ENCODE measurements at regions not wholly inside any gene's neighbourhood (a gene's known extent, or its start where the extent isn't known, plus 50 kb on each side); places are given as distances from the start of the nearest gene placed in this dataset.

GRCh38 chr15:92714477-92715401 lies 59.2 kb upstream of the FAM174B start:
- 0 out of 2 replicates have a peak, but pooled peaks cover 3% of the 10 kb centered on the region for H3K4me1 ChIP-seq (ENCODE audit: control insufficient read depth, insufficient read depth, low read length)
- no TSS peak for BruUV-seq (replicated peaks)
- peaks cover 0 to 3% of the 10 kb centered on the region in 2 experiments; a peak in 1 of 4 replicates for H3K27me3 ChIP-seq (replicated peaks in 1 of 2; ENCODE audit: control insufficient read depth in 2 of 2, insufficient read depth in 2 of 2, low read length in 1 of 2)
- WGBS (ENCODE audit: insufficient coverage, insufficient replicate concordance, low lambda C conversion rate, missing lambda C conversion rate) = 13% methylated on average over 58 of the region's 62 CpGs
- CTCF ChIA-PET = interaction anchor here (0.5 to 6.7 kb wide), 32 partner anchors 9 to 624 kb away, joined by 3 to 95 read pairs (median 4); no protein-coding TSS in a partner anchor
- H3K79me2 ChIP-seq (ENCODE audit: control insufficient read depth, insufficient read depth, low read length) = no peaks in the 10 kb centered on the region
- RAD21 ChIA-PET (ENCODE audit: unreplicated experiment) = interaction anchor here (0.7 to 1.9 kb wide), 11 partner anchors 44 to 195 kb away, joined by 3 to 40 read pairs (median 3); no protein-coding TSS in a partner anchor
- no peaks in the 10 kb centered on the region; the same call in 2 of the 3 replicates for H3K9me3 ChIP-seq (replicated peaks; ENCODE audit: control insufficient read depth, insufficient read depth, low read length)
- intact Hi-C loops (cut with micrococcal nuclease; ENCODE audit: unreplicated experiment) (loop anchor here (1.0 to 2.0 kb wide), 6 partner anchors 102 to 618 kb away; no protein-coding TSS in a partner anchor), in situ Hi-C loops (cut with MboI) (loop anchor here (5.0 kb wide), 1 partner anchor 617 kb away; no protein-coding TSS in a partner anchor)
- FAIRE-seq (peak; percentile 41), ATAC-seq (peak; percentile 93), DNase-seq (ENCODE audit: low read depth, low spot score) (peak; percentile 15)
- no peaks in the 10 kb centered on the region for H3K36me3 ChIP-seq (ENCODE audit: control insufficient read depth in 2 of 2, insufficient read depth in 2 of 2, low read length in 1 of 2)
- peak overlapping the region; percentile 64 for H3K4me3 ChIP-seq
- POLR2A ChIA-PET = no interaction called here
- H2AFZ ChIP-seq (ENCODE audit: control insufficient read depth, low read depth, low read length) = peak overlapping the region; percentile 81
- H3K9ac ChIP-seq (ENCODE audit: control insufficient read depth, insufficient read depth, low read length) = no peak overlapping the region
- SMC1A ChIA-PET (ENCODE audit: uncharacterized antibody, unreplicated experiment) = interaction anchor here (0.5 to 1.9 kb wide), 15 partner anchors 9 to 624 kb away, joined by 3 to 29 read pairs (median 4); no protein-coding TSS in a partner anchor
- no peak overlapping the region for H3K27ac ChIP-seq (ENCODE audit: control insufficient read depth, insufficient read depth)
- H4K20me1 ChIP-seq (ENCODE audit: control insufficient read depth, insufficient read depth) = no peaks in the 10 kb centered on the region
- H3K4me2 ChIP-seq (ENCODE audit: control insufficient read depth, insufficient read depth) = peak overlapping the region; percentile 82
- TF ChIP-seq SMC3 (IDR thresholded peaks at IDR 0.05; ENCODE audit: borderline replicate concordance, low read length) (peak; percentile 94), POLR2AphosphoS2 (IDR thresholded peaks at IDR 0.05; ENCODE audit: low read depth, low read length) (no peak), STAT1 (conservative IDR thresholded peaks at IDR 0.05) (peak; percentile 84; the same call in 1 of the 2 replicates), YY1 (IDR thresholded peaks at IDR 0.05; ENCODE audit: low read depth, low read length) (peak; percentile 63), GATAD2B (conservative IDR thresholded peaks at IDR 0.05; ENCODE audit: low read depth) (peak; percentile 55; the same call in 1 of the 2 replicates), NFYB (IDR thresholded peaks at IDR 0.05; ENCODE audit: insufficient read depth, low read depth, low read length) (no peak), LARP7 (IDR thresholded peaks at IDR 0.05) (peak; percentile 63), TBL1XR1 (IDR thresholded peaks at IDR 0.05; ENCODE audit: low read depth, low read length) (no peak), ZBTB11 (CRISPR knock-in tag; IDR thresholded peaks at IDR 0.05) (no peak), IKZF1 (conservative IDR thresholded peaks at IDR 0.05) (peak; percentile 71), MYB (IDR thresholded peaks at IDR 0.05; ENCODE audit: borderline replicate concordance, low read depth, low read length) (no peak), ELK1 (IDR thresholded peaks at IDR 0.05; ENCODE audit: low read depth, low read length) (no peak), CTCF (IDR thresholded peaks at IDR 0.05 in 2 of 3, conservative IDR thresholded peaks at IDR 0.05 in 1 of 3; ENCODE audit: control insufficient read depth in 2 of 3, extremely low read depth in 1 of 3, insufficient read depth in 1 of 3, low read depth in 3 of 3, low read length in 3 of 3) (peak; percentile 81 to 96 (median 81); a peak in 5 of 6 replicates), HSF1 (IDR thresholded peaks at IDR 0.05; ENCODE audit: low read depth, low read length) (no peak)
